Lung (tissue), 11 donors: ENCODE measurements at regions not wholly inside any gene's neighbourhood (a gene's known extent, or its start where the extent isn't known, plus 50 kb on each side); places are given as distances from the start of the nearest gene placed in this dataset.

Source experiments
- ATAC-seq: fragments of 200-7000 bp; cut with Tn5 transposase; one replicate; pipeline ENCODE4 v1.9.1; 2020; ENCODE audit warnings: moderate number of reproducible peaks; ENCODE audit not compliant: insufficient read depth, low FRiP score
- DNase-seq, 3 donors: peaks; one replicate each; pipeline ENCODE4 v3.0.0-alpha.2; 2013 to 2017
- H3K27ac ChIP-seq, 2 donors: one replicate each; pipeline ENCODE4 v1.5.1; 2013; ENCODE audit warnings: mild to moderate bottlenecking in 2 of 2, moderate library complexity in 2 of 2, control low read depth in 1 of 2, inconsistent platforms in 1 of 2, low read depth in 1 of 2, low read length in 1 of 2
- H3K27me3 ChIP-seq, 3 donors: one replicate each; pipeline ENCODE4 v1.5.1; 2013; ENCODE audit warnings: low read length in 2 of 3; ENCODE audit not compliant: control insufficient read depth in 3 of 3, insufficient read depth in 3 of 3
- H3K36me3 ChIP-seq, 4 donors: one replicate each; pipeline ENCODE4 v1.5.1; 2013; ENCODE audit warnings: low read length in 4 of 4, mild to moderate bottlenecking in 1 of 4, moderate library complexity in 1 of 4; ENCODE audit not compliant: control insufficient read depth in 4 of 4, insufficient read depth in 4 of 4
- H3K4me1 ChIP-seq, 5 donors: one replicate each; pipeline ENCODE4 v1.5.1; 2013; ENCODE audit warnings: low read length in 5 of 5, mild to moderate bottlenecking in 2 of 5, moderate library complexity in 1 of 5; ENCODE audit not compliant: control insufficient read depth in 5 of 5, insufficient read depth in 5 of 5
- H3K4me3 ChIP-seq: one replicate; pipeline ENCODE4 v1.5.1; 2013; ENCODE audit warnings: mild to moderate bottlenecking, control low read depth, moderate library complexity
- H3K9ac ChIP-seq, 2 donors: one replicate each; pipeline ENCODE4 v1.5.1; 2013; ENCODE audit warnings: low read length in 2 of 2, control low read depth in 1 of 2; ENCODE audit not compliant: insufficient read depth in 1 of 2
- H3K9me3 ChIP-seq, 4 donors: one replicate each; pipeline ENCODE4 v1.5.1; 2013; ENCODE audit warnings: low read length in 3 of 4, mild to moderate bottlenecking in 1 of 4, moderate library complexity in 1 of 4; ENCODE audit not compliant: control insufficient read depth in 4 of 4, insufficient read depth in 3 of 4
- WGBS, 2 donors: extraction: QIAGEN DNeasy Blood & Tissue Kit; methylation state at CpG; one replicate each; pipeline ENCODE4 v1.1.7; 2013; 5-methylcytosine and 5-hydroxymethylcytosine counted together
- TF ChIP-seq, protein P1 (sequence below): IDR thresholded peaks from 2 replicates; pipeline ENCODE4 v1.5.1; 2012; ENCODE audit warnings: mild to moderate bottlenecking; ENCODE audit errors: control extremely low read depth, extremely low read depth
- donor health status: control.
- donor health status: control.
- donor health status: Bipolar disorder and iron deficiency.
- donor health status: healthy.
- donor health status: DM: yes; HTN: yes; CAD: no.

- H3K9me3 ChIP-seq = peaks cover 0 to 2% (median 0%) of the 10 kb centered on the region in 4 donors
- no peak overlapping the region for H3K27ac ChIP-seq
- no peak for DNase-seq
- no peak overlapping the region for H3K4me3 ChIP-seq
- WGBS, 2 donors = 81 to 82% methylated on average over 3 of the region's 3 CpGs
- H3K36me3 ChIP-seq = no peaks in the 10 kb centered on the region
- ATAC-seq = no peak
- peaks cover 0 to 1% (median 0%) of the 10 kb centered on the region in 5 donors for H3K4me1 ChIP-seq
- no peak overlapping the region for H3K9ac ChIP-seq
- TF ChIP-seq, protein P1, sequence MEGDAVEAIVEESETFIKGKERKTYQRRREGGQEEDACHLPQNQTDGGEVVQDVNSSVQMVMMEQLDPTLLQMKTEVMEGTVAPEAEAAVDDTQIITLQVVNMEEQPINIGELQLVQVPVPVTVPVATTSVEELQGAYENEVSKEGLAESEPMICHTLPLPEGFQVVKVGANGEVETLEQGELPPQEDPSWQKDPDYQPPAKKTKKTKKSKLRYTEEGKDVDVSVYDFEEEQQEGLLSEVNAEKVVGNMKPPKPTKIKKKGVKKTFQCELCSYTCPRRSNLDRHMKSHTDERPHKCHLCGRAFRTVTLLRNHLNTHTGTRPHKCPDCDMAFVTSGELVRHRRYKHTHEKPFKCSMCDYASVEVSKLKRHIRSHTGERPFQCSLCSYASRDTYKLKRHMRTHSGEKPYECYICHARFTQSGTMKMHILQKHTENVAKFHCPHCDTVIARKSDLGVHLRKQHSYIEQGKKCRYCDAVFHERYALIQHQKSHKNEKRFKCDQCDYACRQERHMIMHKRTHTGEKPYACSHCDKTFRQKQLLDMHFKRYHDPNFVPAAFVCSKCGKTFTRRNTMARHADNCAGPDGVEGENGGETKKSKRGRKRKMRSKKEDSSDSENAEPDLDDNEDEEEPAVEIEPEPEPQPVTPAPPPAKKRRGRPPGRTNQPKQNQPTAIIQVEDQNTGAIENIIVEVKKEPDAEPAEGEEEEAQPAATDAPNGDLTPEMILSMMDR = no peak
- H3K27me3 ChIP-seq = peaks cover 0 to 3% (median 0%) of the 10 kb centered on the region in 3 donors
Observed at GRCh38 chr6:19175023-19175422, 662.1 kb upstream of the ID4 start.

DNA sequence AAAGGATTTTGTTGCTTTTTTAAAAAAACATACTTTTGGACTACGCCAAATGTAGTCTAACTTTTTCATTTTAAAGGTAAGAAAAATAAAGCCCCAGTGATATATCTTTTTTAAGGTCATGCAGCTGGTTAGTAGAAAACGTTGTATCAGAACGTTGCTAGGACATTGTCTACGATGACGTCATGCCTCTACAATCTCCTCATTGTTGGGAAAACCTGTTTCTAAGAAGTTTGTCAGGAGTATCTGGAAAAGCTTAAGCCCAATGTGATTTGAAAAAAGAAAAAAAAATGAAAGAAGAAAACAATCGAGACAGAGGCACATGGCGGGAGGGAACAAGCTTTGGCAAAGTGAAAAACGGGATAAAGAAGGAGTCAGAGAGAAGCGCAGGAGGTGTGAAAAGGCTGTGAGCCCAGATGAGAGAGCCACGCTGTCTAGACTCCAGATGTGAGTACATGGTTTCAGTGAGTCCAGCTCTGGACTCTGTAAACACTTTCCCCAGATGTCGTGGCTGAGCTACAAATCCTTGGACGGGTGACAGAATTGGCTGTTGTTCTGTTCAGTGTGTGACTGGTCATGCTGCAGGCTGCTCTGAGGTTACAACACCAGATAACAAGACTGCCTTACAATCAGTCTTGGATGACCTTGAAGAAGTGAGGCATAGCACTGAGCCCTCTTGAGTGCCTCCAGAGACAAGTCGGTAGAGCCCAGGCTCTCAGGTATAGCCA, 656.7 kb upstream of the ID4 start:
- DNase-seq (peak; percentile 86 to 98 (median 96)), ATAC-seq (no peak)
- peaks cover 0 to 3% (median 0%) of the 10 kb centered on the region in 3 donors for H3K27me3 ChIP-seq
- H3K9ac ChIP-seq = no peak overlapping the region
- H3K9me3 ChIP-seq = peaks cover 0 to 2% (median 0%) of the 10 kb centered on the region in 4 donors
- WGBS, 2 donors = 58 to 80% methylated on average over 13 of the region's 13 CpGs
- H3K4me1 ChIP-seq = peaks cover 0 to 13% (median 0%) of the 10 kb centered on the region in 5 donors
- TF ChIP-seq, protein P1 = no peak
- H3K36me3 ChIP-seq = no peaks in the 10 kb centered on the region
- H3K4me3 ChIP-seq = no peak overlapping the region
- no peak overlapping the region for H3K27ac ChIP-seq

GRCh38 chr6:19181211-19181610, 656.0 kb upstream of the ID4 start:
- peak; percentile 29 to 86 (median 79) for DNase-seq
- H3K27ac ChIP-seq = no peak overlapping the region

More at GRCh38 chr6:19181211-19181610, 656.0 kb upstream of the ID4 start:
- Histone ChIP-seq H3K9me3 (peaks cover 0 to 2% (median 0%) of the 10 kb centered on the region in 4 donors), H3K9ac (no peak overlapping the region), H3K36me3 (no peaks in the 10 kb centered on the region), H3K4me1 (peaks cover 0 to 13% (median 0%) of the 10 kb centered on the region in 5 donors), H3K27me3 (peaks cover 0 to 3% (median 0%) of the 10 kb centered on the region in 3 donors), H3K4me3 (no peak overlapping the region)
- TF ChIP-seq, protein P1 = no peak
- WGBS, 2 donors = 73 to 77% methylated on average over 1 of the region's 1 CpG
- ATAC-seq = no peak
